ENCODE measurements at regions not wholly inside any gene's neighbourhood (a gene's known extent, or its start where the extent isn't known, plus 50 kb on each side); places are given as distances from the start of the nearest gene placed in this dataset.
A peak's percentile ranks its signal among the peaks of the same experiment; 100 is the strongest.

GRCh38 chr3:10743366-10744097 lies 72.5 kb upstream of the SLC6A11 start:
- no peak for DNase-seq

- no peak for DNase-seq
Measured at GRCh38 chr3:10744098-10744465, 71.9 kb upstream of the SLC6A11 start.

GRCh38 chr3:10745392-10745791 lies 70.6 kb upstream of the SLC6A11 start:
- DNase-seq = no peak

DNA sequence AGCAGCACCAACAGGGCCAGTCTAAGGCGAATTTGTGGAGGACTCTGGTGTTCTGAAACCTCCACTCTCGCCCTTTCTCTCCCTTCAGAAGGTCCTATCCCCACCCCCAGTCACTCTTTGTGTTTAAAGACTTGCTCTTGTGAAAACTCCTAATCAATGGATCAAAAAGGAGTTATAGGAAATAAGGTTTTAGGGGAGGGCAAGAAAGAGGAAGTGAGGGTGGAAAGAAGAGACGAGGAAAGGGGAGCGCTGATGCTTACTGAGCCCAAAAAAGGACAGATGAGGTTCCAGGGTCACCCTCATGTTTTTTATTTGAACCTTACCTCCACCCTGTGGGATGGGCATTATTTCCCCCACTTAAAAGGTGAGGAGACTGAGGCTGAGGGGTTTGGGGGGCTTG lies 70.0 kb upstream of the SLC6A11 start:
- DNase-seq = no peak

DNA sequence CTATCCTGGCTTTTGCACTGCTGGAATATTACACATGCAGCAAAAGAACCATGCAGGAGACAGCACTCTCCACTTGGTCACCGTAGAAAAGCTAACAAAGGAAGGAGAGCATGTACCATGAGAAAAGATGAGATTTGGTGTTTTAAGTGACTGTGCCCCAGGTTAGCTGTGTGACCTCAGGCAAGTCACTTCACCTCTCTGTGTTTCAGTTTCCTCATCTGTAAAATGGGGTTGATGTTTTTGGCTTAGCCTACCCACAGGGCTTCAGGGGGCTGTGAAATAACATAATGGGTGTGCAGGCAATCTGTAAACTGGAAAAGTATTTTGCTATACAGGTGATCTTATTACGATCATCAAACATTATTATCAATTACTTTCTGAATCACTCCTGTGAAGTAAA lies 69.3 kb upstream of the SLC6A11 start:
- DNase-seq = no peak

DNA sequence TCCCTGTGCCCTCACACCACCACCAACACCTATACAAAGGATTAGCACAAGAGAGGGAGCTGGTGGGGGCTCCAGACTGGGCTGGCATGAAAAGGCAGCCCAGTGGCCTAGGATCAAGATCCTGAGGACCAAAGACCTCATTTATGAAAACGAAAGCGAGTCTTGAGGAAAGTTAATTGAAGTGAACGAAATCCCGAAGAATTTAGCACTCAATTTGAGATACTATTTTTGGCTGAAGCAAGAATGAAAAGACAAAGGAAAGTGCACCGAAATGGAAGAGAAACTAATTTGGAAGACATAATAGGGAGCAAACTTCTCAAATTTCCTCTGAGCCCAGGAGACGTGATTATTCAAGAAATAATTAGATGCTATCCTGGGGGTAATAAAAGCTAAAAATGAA lies 68.7 kb upstream of the SLC6A11 start:
- no peak for DNase-seq

GRCh38 chr3:10748040-10748439 lies 68.0 kb upstream of the SLC6A11 start:
- DNase-seq = no peak

DNA sequence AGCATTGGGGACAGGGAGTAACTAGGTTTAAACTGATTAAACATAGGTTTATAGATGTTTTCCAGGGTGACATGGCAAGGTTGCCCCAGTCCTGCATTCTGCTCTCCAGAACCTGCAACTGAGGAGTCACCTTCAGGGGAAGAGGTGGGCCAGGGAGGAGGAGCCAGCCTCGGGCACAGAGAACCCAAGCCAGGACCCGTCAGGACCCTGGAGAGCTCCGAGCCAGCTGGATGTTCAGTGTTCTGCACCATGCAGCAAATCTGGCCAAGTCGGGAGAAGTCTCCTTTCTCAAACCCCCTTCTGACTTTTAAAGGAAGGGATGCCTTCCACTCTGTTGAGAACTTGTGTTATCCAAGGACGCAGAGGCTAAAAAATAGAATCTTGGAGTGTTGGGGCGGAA lies 62.1 kb upstream of the SLC6A11 start:
- no peak for DNase-seq

DNA sequence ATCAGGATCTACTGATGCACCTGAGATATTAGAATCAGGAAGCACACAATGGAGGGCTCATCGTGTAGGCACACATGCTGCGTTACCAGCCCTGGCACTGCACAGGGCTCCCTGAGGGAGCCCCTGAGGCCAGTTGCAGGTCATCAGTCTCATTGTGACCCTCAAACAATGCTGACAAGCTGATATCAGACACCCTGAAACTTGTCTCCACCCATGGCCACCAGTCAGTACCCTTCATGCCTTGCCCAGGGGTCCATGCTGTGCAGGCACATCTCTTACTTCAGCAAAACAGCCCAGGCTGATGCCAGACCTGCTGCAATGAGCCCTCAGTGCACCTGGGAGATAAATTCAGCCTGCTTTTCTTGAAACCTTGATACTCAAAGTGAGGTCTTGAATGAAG lies 59.5 kb upstream of the SLC6A11 start:
- no peak for DNase-seq

- no peak for DNase-seq
Measured at GRCh38 chr3:10757021-10757820, 58.8 kb upstream of the SLC6A11 start.

DNA sequence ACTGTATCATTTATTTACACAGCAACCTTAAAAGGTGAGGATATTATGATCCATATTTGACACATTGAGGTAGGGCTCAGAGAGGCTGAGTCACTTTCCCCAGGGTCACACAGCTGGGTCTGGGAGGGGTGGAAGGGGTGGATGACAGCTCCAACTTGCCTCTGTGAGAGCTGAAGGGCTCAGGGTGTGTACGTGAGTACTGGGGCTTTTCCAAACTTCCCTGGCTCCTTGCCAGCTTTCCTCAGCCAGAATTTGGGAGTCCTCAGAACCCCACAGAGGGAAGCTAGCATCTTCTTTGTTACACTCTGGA lies 58.3 kb upstream of the SLC6A11 start:
- DNase-seq = no peak

- peak; percentile 85 for DNase-seq
Measured at GRCh38 chr3:10758304-10759037, 57.6 kb upstream of the SLC6A11 start.

GRCh38 chr3:10759495-10759894 lies 56.5 kb upstream of the SLC6A11 start:
- no peak for DNase-seq

GRCh38 chr3:10760199-10760598 lies 55.8 kb upstream of the SLC6A11 start:
- no peak for DNase-seq

- no peak for DNase-seq
Measured at GRCh38 chr3:10761583-10761982, 54.4 kb upstream of the SLC6A11 start.

DNA sequence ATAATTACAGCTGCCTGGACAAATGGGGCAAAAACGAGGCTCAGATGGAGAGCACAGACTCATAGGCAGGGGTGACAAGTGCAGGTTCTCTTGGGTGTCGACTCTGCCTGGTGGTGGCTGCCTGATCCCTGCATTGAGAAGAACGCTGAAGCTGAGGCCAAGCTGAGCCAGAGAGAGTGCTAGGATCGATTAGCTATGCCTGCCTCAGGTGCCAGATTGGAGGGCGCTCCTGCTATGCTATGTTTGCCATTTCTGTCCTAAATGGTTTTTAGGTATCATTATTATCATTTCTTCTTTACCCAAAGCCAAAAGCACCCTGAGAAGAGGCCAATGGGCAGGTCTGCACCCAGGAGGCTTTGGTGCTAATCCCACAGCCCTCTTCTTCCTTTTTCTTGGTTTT lies 53.9 kb upstream of the SLC6A11 start:
- DNase-seq = no peak

GRCh38 chr3:10762611-10763247 lies 53.3 kb upstream of the SLC6A11 start:
- no peak for DNase-seq

DNA sequence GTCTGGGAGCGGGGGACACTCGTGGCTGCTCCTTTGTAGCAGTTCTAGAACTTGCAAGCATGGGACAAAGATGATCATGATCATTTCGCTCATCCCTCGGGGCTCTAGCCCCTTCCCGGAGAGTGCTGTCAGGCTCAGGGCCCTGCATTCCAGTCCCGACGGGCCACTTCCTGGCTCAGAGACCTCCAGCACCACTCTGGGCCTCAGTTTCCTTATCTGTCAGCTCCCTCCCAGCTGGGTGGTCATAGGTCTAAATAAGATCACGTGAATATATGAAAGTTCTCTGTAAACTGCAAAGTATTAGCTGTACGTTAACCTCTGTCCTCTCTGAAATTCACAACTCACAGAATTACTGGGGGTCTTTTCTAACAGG lies 52.8 kb upstream of the SLC6A11 start:
- no peak for DNase-seq

DNA sequence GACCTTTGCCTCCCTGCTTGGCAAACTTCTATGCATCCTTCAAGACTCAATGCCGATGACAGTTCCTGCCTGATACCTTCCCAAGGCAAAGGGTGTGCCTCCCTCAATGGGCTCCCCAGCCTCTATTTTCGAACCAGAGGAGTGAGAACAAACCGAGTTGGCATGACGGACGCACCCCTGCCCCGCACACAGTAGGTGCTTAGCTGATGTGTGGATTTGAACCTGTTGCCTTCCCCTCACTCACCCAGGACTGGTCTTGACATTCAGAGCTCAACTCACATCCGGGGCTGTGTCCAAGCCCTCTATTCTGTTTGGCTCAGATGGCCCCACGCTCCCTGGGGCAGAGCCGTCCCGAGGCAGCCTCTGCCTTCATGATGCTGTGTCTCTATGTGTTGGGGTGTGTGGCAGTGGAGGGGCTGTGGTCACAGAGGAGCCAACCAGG lies 52.2 kb upstream of the SLC6A11 start:
- no peak for DNase-seq

GRCh38 chr3:10764259-10765051 lies 51.6 kb upstream of the SLC6A11 start:
- peak; percentile 38 for DNase-seq

DNA sequence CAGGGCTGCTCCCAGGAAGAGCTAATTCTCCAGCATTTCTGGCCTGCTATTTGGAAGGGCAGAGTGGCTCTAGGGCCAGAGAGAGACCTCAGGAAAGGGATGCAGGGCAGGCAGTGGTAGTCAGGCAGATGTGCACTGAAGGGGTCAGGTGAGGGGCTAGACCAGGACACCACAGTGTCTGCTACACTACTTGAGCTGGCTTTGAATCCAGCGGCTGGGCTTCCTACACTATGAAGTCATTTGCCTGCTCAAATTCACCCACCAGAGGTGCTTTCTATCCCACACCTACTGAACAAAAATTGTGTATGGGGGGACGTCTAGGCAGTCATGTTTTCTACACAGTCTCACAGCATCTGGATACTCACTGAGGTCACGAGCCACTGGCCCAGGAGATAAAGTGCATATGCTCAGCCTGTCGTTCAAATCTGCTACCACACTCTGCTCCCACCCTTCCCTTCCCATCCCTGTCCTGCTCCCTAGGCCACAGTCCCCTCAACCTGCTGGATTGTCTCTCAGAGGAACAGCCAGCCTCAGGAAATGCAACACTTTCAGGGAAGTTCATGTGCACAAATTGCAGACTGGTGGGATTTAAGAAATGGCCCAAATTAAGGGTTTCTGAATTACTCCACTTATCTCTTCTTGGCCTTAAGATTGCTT lies 49.9 kb upstream of the SLC6A11 start:
- no peak for DNase-seq

Measured in midbrain (tissue), 1 donor.